ENCODE measurements at regions not wholly inside any gene's neighbourhood (a gene's known extent, or its start where the extent isn't known, plus 50 kb on each side); places are given as distances from the start of the nearest gene placed in this dataset.
A peak's percentile ranks its signal among the peaks of the same experiment; 100 is the strongest.
"Not testable (repeated sequence)": the region's sequence is repeated elsewhere in the genome, so short reads cannot be mapped to it uniquely, and the experiment has no call there.

GRCh38 chr1:234782105-234782751, 172.2 kb upstream of the IRF2BP2 start:
- no peaks in the 10 kb centered on the region for H3K27me3 ChIP-seq
- no peaks in the 10 kb centered on the region for H3K4me1 ChIP-seq
- H3K4me3 ChIP-seq: no peak overlapping the region
- no peak for DNase-seq
- no peaks in the 10 kb centered on the region for H3K9me3 ChIP-seq
- TF ChIP-seq CTCF (IDR thresholded peaks at IDR 0.05): no peak
- TF ChIP-seq POLR2A (IDR thresholded peaks at IDR 0.05): no peak
- no peak overlapping the region for H3K27ac ChIP-seq
- H3K36me3 ChIP-seq: no peaks in the 10 kb centered on the region

GRCh38 chr1:234781241-234782065, 171.5 kb upstream of the IRF2BP2 start:
- Histone ChIP-seq H3K27me3 (no peaks in the 10 kb centered on the region), H3K9me3 (no peaks in the 10 kb centered on the region), H3K4me1 (no peaks in the 10 kb centered on the region), H3K27ac (no peak overlapping the region), H3K4me3 (no peak overlapping the region), H3K36me3 (no peaks in the 10 kb centered on the region)
- DNase-seq: peak in 1 of 3 donors; percentile 81
- no peak for TF ChIP-seq POLR2A (IDR thresholded peaks at IDR 0.05)
- peak in 5 of 6 experiments; percentile 7 to 69 (median 46) for TF ChIP-seq CTCF (IDR thresholded peaks at IDR 0.05)

GRCh38 chr1:234780531-234781162, 170.7 kb upstream of the IRF2BP2 start:
- TF ChIP-seq CTCF (IDR thresholded peaks at IDR 0.05) (no peak), POLR2A (IDR thresholded peaks at IDR 0.05) (no peak)
- H3K27me3 ChIP-seq: no peaks in the 10 kb centered on the region
- no peaks in the 10 kb centered on the region for H3K36me3 ChIP-seq
- no peak for DNase-seq
- H3K4me1 ChIP-seq: no peaks in the 10 kb centered on the region
- no peak overlapping the region for H3K27ac ChIP-seq
- H3K9me3 ChIP-seq: no peaks in the 10 kb centered on the region
- no peak overlapping the region for H3K4me3 ChIP-seq

- DNase-seq: no peak
- H3K27me3 ChIP-seq: no peaks in the 10 kb centered on the region
- no peaks in the 10 kb centered on the region for H3K9me3 ChIP-seq
- no peaks in the 10 kb centered on the region for H3K36me3 ChIP-seq
- TF ChIP-seq POLR2A (IDR thresholded peaks at IDR 0.05) (no peak), CTCF (IDR thresholded peaks at IDR 0.05) (no peak)
- H3K27ac ChIP-seq: no peak overlapping the region
- no peak overlapping the region for H3K4me3 ChIP-seq
- no peaks in the 10 kb centered on the region for H3K4me1 ChIP-seq
Measured at GRCh38 chr1:234780112-234780511, 170.1 kb upstream of the IRF2BP2 start.

- not testable (repeated sequence) for H3K27ac ChIP-seq, H3K27me3 ChIP-seq, H3K4me3 ChIP-seq, DNase-seq, H3K4me1 ChIP-seq, H3K9me3 ChIP-seq, H3K36me3 ChIP-seq
Measured at GRCh38 chr1:234779600-234779999, 169.6 kb upstream of the IRF2BP2 start.

- H3K4me1 ChIP-seq: no peaks in the 10 kb centered on the region
- H3K27ac ChIP-seq: no peak overlapping the region
- no peak overlapping the region for H3K4me3 ChIP-seq
- DNase-seq: no peak
- no peaks in the 10 kb centered on the region for H3K36me3 ChIP-seq
- no peaks in the 10 kb centered on the region for H3K27me3 ChIP-seq
- TF ChIP-seq POLR2A (IDR thresholded peaks at IDR 0.05): no peak
- TF ChIP-seq CTCF (IDR thresholded peaks at IDR 0.05): no peak
- H3K9me3 ChIP-seq: no peaks in the 10 kb centered on the region
Measured at GRCh38 chr1:234779160-234779538, 169.2 kb upstream of the IRF2BP2 start.
